Stromal cell of bone marrow (primary cell): ENCODE measurements at regions not wholly inside any gene's neighbourhood (a gene's known extent, or its start where the extent isn't known, plus 50 kb on each side); places are given as distances from the start of the nearest gene placed in this dataset.
"Not testable (repeated sequence)": the region's sequence is repeated elsewhere in the genome, so short reads cannot be mapped to it uniquely, and the experiment has no call there.

Experiments
- DNase-seq: peaks from one replicate; pipeline ENCODE4 v3.0.0-alpha.2; 2012; ENCODE audit warnings: low read depth

DNA sequence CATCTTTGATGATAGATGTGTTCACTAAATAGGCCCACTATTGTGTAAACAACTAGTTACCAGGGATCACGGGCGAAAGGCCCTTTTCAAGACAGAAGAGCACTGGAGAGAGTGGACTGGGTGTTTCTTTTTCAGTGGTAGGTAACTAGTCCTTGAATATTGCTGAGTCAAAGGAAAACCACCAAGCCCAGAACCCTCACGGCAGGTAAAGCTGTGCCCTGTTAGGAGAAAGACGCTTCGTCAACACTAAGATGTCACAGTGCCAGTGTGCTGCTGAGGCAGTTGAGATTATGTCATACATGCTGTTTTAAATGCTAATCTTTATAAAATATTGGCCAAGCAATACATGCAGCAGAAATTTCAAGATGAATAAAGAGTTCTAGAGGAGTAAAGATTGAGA is 578.6 kb downstream of the PYDC2 start:
- DNase-seq, result no peak

DNA sequence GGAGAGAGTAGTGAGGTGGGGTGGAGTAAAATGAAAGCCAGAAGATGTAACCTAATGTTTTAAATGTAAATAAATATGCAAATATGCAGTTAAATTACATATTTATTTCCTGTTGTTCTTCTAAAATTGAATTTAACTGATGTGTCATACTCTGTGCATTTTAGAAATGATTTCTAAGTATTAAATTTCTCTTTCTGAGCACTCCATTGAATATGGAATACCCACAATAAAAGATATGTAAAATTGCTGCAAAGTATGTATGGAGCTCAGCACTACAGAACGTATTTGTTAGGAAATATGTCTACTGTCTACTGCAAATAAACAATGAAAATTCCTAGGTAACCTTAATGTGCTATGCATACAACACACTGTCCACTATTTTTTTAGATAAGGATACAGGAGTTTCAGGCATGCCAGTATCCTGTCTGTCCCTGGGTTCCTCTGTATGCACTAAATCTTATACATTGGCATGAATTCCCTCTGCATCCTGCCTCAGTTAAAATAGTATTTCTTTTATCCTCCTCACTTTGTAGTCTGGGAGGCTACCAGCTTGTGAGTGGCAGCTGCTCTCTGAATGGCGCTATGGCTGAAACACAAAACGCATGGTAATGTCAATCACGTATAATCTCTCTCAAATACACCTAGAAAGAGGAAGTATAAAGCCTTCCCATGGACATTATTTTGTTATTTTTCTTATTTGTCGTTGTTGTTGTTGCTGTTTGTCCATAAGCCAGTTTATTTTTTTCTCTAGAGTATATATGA is 579.5 kb downstream of the PYDC2 start:
- DNase-seq, result no peak

DNA sequence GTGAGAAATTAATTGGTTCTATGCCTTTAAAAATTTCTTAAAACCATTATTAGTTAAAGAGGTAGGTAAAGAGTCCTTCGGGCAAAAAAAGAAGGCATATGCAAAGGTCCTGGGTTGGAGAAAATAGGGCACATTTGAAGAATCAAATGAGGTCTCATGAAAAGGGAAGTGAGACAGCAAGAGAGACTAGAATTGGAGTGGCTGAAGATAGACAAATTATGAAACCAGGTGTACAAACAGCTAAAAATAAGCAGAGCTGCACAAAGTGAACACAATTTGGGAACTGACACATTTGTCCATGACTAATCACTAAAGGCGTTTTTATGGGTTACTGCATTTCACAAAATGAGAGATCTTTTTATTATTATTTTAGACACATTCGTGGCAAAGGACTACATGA is 581.2 kb downstream of the PYDC2 start:
- DNase-seq, result no peak

DNA sequence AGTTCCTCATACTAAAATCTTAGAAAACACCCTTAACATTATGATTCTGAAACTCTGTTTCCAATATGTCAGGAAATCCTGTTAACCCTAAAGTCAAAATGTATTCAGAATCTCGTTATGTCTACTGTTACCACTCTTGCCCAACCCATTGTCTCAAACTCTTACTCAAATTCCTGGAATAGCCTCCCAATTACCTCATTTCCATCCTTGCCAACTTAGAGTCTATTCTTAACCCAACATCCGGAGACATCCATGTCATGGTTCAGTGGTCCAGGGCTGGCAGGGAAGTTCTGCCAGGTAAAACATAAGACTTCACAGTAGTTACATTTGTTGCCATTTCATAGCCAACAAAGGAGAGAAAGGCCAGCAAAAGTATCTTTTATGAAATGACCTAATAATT is 593.9 kb downstream of the PYDC2 start:
- no peak for DNase-seq

DNA sequence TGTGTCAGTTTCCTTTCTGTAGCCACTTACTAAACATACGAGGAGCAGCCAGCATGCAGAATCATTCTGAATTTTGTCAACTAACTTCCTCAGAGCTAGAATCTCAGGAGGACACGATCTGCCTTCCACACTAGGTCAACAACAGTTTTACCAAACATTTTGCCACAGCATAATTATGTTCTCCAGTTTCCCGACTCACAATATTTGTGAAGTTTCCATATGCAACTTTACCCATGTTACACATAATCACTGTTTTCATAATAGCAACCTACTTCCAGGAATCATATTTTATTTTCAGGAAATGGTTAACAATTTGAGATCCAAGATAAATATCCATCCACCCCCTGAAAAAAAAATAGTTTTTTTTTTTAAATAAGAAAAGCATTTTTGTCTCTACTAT is 595.0 kb downstream of the PYDC2 start:
- DNase-seq, result no peak

DNA sequence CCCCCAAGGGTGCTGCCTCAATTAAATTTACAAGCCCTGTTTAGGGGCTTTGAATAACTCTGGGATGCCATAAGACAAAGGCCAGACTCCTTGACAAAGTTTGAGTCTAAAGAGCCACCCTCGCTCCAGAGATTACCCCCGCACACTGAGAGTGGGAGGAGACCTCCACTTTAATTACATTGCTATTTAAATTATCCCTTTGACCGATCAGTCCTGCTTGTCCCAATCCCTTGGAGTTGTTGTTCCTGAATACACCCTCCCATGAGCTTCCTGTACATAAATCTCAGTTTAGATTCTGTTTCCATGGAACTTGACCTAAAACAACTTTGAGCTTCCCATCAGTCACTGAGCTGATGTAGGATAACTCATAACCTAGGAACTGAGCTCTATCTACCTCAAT is 596.3 kb downstream of the PYDC2 start:
- no peak for DNase-seq

DNA sequence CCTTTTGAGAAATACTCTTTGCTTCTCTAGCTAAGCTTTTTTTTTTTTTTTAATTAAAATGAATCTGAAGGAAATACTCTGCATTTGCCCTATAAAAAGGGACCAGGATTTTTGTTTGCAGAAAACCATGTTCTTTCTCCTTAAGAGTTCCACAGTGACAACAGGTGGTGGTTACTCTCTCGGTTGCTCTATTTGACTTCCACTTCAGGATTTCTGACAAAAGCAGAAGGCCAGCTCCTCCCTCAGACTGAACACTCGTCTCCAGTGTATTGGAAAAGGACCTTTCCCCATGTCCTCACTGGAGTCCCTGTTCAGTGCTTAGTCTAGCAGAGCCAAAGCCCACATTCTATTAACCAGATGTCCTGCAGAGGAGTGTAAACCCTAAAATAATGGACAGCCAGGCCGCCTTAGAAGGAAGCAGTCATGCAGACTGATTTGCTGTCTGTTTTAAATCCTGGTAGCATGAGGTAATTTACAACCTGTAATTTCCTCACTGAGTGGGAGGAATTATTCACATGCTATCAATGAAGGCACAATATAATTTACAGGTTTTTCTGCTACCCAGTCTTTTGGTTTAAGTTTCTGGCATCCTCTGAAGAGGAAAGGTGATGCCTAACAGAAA is 599.3 kb downstream of the PYDC2 start:
- DNase-seq, result no peak

DNA sequence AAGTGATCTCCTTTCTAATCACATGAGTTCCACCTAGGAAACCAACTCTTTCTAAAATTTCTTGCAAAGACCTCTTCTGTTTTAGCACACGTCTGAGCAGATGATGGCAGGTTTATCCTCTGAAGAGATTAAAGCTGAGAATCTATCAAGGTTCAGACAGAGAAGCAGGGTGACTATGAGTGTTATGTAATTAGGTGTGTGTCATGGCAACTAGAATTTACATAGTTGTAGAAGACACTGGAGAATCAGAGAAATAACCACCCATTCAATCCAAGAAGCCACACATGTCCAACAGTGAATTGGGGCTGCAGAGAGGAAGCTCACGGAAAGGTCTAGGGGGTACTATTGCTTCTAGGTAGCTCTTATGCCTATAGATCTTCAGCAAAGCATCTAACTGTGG is 600.5 kb downstream of the PYDC2 start:
- no peak for DNase-seq

DNA sequence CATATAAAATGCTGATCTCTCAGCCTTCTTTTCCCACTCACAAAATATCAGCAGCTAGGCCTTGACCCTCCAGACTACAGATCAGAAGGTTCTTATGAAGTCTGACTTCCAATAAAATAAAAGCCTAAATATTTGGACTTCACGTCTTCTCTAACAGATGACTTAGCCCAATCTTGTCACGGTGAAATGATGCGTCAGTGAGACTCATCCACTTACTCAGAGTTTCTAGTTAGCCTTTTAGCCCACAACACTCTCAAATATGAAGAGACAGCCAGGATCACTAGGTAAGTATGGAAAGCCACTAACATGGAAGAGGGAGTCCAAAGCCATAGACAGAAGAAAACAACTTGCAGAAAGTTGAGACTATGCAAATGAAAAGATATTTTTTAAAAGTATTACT is 601.2 kb downstream of the PYDC2 start:
- DNase-seq, result no peak

DNA sequence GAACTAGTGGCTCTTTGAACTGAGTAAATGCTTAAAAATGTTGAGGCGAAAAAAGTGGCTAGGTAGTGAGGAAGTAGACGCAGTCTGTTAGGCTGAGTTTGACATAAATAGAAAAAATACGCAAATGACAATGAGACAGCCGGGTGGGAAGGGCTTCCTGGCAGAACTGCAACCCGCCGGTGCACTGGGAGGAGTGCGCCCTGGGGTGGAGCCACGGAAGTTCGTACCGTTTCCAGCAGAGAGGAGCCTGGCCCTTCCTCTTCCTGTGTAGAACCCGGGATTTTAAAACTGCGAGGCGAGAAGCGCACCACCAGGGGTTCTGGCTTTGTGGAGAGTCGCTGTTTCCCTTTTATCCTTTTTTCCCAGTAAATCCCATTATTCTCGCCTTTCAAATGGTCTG is 602.6 kb downstream of the PYDC2 start:
- no peak for DNase-seq

DNA sequence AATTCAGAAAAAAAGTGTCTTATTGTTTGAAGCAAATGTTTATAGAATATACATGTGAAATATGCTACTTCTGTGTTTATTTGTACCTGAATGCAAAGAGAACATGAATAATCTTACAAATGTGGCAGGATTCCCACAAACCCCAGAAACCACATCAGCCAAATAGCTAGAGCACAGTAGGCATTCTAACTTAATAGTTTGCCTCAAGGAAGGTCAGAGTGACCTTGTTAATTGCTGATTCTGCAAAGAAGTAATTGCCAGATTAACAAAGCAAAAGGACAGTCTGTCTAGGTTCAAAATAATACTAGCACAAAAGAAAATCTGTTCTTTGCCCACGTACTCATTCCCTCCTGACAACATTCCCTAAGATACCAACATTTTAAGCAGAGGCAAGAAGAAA is 604.0 kb downstream of the PYDC2 start:
- no peak for DNase-seq

DNA sequence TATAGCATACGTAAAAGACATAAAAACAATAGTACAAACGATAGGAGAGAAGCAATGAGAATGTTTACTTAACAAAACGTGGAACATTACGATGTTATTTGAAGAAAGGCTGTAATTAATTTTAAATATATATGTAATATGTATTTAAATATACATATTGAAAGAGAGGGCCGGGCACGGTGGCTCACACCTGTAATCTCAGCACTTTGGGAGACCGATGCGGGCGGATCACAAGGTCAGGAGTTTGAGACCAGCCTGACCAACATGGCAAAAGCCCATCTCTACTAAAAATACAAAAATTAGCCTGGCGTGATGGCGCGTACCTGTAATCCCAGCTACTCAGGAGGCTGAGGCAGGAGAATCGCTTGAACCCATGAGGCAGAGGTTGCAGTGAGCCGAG is 605.3 kb downstream of the PYDC2 start:
- DNase-seq, result not testable (repeated sequence)

DNA sequence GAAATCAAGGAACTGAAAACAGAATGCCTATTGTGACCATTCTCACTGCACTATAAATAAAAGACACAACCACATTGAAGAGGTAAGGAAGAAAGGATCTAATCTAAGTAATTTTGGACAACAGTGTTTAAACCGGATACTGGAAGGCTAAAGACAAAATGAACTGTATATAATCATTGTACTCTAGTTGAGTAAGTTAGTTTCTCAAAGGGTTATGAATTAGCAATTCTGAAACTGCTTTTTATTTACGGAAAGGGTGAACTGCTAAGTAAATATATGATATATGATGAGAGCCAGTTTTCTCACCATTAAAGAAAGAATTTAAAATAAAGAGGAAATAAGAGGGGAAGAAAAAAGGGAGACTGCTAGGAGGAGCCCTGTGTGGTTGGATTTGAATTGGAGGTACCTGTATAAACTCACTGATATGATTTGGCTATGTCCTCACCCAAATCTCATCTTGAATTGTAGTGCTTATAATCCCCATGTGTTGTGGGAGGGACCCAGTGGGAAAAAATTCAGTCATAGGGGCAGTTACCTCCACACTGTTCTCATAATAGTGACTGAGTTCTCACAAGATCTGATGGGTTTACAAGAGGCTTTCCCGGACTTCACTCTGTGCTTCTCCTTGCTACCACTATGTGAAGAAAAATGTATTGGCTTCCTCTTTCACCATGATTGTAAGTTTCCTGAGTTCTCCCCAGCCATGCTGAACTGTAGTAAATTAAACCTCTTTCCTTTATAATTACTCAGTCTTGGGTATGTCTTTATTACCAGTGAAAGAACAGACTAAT is 607.7 kb downstream of the PYDC2 start:
- DNase-seq, result no peak

DNA sequence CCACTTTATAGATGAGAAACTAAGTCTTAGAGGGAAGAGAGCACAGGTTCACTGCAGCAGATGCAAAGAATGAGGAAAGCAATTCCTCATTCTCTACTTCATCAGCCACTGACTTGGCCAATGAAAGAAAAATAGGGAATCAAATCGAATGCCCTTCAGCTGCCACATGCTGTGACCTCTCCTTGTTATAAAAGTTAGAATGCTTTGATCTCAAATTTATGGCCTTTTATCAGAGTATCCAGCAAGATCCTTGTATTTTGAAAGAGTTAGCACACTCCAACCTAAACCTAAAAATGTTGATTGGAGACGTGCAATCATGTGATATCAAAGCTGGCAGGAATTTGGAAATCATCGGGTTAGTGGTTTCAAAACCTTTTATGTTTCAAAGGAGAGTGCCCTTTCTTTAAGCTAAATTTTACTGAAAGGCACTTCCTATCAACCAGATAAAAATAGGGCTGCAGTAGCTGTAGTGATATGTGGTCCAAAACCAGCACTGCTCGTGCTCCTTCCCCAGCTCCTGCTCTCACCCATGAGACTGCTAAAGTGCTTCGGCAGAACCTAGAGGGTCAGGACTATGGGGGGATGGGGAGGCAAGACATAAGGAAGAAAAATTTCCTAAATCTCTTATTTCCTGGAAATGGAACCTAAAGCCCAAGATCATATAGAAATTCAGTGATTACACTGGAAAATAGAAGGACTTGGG is 617.0 kb downstream of the PYDC2 start:
- DNase-seq, result no peak

DNA sequence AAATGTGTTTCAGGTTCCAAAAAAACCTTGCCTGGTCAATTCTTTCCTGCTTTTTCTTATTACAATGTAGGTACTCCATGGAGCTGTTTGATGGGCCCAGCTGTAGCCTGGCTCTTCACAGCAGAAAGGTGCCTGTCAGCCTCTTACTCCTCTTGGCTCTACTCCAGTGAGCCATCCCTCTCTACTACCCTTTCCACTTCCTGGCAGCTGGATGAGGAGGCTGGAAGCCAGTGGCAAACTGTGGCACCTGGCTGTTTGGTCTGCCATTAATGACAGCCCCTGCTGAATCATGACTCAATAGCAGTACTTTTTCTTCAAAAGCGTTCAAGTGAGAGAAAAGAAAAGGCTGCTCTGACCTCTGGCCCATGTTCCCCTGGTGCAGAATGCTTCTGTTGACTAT is 618.1 kb downstream of the PYDC2 start:
- DNase-seq, result no peak

DNA sequence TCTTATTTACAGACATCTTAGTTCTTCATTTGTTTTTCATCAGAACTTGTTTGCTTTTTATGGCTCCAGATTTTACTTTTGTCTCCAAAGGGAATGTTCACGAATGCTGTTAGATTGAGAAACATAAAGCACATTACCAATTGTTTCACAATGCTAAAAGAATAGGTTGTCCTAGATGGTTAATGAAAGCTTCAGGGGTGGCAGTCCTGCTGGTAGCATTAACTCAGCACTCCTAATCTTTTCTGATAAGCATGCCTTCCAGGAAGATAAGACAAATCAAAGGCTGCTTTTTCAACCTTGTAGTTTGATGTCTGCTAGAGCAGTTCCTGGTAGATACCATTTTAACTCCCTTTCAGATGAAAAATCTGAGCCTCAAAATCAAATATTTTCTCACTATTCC is 619.4 kb downstream of the PYDC2 start:
- no peak for DNase-seq

DNA sequence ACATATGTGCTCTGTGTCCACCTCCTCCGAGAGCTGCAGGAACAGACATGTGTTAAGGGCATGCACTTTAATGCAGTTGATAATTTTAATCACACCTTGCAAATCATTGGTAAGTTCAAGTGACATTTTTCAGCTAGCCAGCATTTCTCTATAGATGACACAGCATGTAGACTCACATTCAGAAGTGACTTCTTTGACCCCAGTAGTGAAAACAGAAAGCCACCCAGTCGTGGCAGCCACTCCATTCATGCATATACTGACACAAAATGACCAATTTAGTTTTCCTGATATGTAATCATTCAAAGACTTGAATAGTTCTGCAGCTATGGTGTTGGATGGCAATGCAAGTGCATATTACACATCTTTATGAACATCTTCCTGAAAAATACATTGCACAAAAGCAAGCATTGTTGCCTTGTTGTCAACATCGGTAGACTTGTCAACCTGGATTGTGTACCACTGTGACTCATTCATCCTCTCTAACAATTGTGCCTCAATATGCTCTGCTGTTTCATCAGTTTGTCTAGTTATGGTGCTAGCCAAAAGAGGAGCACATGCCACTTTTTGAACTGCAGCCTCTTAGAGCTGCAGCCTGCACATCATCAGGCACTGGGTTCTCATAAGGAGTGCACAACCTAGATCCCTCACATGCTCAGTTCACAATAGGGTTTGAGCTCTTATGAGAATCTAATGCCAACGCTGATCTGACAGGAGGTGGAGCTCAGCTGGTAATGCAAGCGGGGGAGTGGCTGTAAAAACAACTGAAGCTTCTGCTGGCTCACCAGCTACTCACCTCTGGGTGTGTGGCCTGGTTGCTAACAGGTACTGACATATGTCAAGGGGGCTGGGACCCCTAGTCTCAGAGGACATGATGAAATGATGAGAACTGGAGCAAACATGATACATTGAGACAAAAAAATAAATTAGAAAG is 622.0 kb downstream of the PYDC2 start:
- DNase-seq, result no peak
